Neural progenitor cell (in vitro differentiated cells): ENCODE measurements at regions not wholly inside any gene's neighbourhood (a gene's known extent, or its start where the extent isn't known, plus 50 kb on each side); places are given as distances from the start of the nearest gene placed in this dataset.

Source experiments
- CTCF ChIP-seq: fragments of 200-600 bp; sonication (generic); IDR thresholded peaks from 2 replicates; pipeline ENCODE4 v1.5.1; 2017; ENCODE audit warnings: antibody characterized with exemption, mild to moderate bottlenecking
- EZH2 ChIP-seq: fragments of 200-600 bp; sonication (generic); IDR thresholded peaks from 2 replicates; pipeline ENCODE4 v1.6.1; 2017; ENCODE audit warnings: antibody characterized with exemption, mild to moderate bottlenecking, moderate library complexity

- TF ChIP-seq CTCF = peak; percentile 72
- TF ChIP-seq EZH2 = no peak
Measured at GRCh38 chr6:122530440-122531046, 58.9 kb upstream of the SERINC1 start.
